ENCODE measurements at regions not wholly inside any gene's neighbourhood (a gene's known extent, or its start where the extent isn't known, plus 50 kb on each side); places are given as distances from the start of the nearest gene placed in this dataset.

DNA sequence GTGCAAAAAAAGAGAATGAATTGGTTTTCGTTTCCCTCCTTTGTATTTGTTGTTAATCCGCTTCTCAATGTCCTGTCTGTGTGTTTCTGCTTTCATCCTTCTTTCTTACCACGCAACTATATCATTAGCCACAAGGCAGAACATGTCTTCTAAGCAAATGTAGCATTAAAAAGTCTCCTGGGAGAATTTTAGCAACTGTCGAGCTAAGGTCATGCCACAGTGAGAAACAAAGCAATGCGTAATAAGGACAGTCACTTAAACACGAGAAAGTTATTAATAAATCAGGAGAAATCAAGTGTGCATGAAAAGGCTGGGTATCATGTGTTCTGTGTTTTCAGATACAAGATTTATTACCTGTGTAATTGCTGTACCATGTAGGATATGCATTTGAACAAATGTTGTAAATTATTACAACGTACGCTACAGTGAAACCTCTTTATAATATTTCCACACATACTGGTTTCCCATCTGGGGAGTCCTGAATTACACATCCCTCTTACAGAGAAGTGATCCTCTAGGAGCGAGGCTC, 890.8 kb downstream of the TRIML1 start:
- DNase-seq (ENCODE audit: extremely low spot score) = no peak
- intact Hi-C loops (cut with DNase I) = no loop called here
- TF ChIP-seq, protein P1, sequence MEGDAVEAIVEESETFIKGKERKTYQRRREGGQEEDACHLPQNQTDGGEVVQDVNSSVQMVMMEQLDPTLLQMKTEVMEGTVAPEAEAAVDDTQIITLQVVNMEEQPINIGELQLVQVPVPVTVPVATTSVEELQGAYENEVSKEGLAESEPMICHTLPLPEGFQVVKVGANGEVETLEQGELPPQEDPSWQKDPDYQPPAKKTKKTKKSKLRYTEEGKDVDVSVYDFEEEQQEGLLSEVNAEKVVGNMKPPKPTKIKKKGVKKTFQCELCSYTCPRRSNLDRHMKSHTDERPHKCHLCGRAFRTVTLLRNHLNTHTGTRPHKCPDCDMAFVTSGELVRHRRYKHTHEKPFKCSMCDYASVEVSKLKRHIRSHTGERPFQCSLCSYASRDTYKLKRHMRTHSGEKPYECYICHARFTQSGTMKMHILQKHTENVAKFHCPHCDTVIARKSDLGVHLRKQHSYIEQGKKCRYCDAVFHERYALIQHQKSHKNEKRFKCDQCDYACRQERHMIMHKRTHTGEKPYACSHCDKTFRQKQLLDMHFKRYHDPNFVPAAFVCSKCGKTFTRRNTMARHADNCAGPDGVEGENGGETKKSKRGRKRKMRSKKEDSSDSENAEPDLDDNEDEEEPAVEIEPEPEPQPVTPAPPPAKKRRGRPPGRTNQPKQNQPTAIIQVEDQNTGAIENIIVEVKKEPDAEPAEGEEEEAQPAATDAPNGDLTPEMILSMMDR (IDR thresholded peaks at IDR 0.05) = no peak
- TF ChIP-seq POLR2A (IDR thresholded peaks at IDR 0.05; ENCODE audit: low read depth) (no peak), EP300 (IDR thresholded peaks at IDR 0.05) (no peak), POLR2AphosphoS5 (IDR thresholded peaks at IDR 0.05) (no peak)

DNA sequence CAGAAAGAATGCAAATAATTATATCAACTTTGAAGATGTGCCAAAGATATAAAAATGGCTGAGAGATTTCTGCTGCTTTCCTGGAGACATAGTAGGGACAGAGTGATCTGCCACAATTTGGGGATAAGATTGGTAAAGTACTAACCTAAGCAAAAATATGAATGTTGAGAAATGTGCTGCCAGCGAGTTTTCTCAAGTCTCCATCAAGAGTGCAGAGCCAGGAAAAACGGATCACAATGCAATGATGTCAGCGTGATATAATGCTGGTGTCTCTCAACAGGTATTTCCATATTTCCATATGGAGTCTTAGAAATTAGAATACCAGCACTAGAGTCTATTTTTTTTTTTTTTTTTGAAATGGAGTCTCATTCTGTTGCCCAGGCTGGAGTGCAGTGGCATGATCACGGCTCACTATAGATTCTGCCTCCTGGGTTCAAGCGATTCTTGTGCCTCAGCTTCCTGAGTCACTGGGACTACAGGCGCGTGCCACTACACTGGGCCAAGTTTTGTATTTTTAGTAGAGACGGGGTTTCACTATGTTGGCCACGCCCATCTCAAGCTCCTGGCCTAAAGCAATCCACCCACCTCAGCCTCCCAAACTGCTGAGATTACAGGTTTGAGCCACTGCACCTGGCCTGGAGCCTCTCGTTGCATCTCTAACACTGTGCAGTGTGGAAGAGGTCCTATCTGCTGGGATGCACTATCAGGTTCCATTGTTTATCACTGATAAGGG, 893.5 kb downstream of the TRIML1 start:
- Histone ChIP-seq H3K4me1 (no peaks in the 10 kb centered on the region), H3K27me3 (no peaks in the 10 kb centered on the region), H3K9me3 (no peaks in the 10 kb centered on the region), H3K4me3 (no peak overlapping the region), H3K27ac (replicated peaks in 1 of 4) (no peak overlapping the region), H3K36me3 (no peaks in the 10 kb centered on the region)
- TF ChIP-seq EP300 (IDR thresholded peaks at IDR 0.05) (no peak), POLR2AphosphoS5 (IDR thresholded peaks at IDR 0.05) (no peak), POLR2A (IDR thresholded peaks at IDR 0.05; ENCODE audit: low read depth) (no peak)
- TF ChIP-seq, protein P1 (IDR thresholded peaks at IDR 0.05) = no peak
- intact Hi-C loops (cut with DNase I) = no loop called here
- 83% methylated on average over 10 of the region's 10 CpGs for WGBS
- DNase-seq (ENCODE audit: extremely low spot score) = peak; percentile 42

More for the DNA sequence above, 890.8 kb downstream of the TRIML1 start:
- 68% methylated on average over 9 of the region's 9 CpGs for WGBS
- Histone ChIP-seq H3K27ac (replicated peaks in 1 of 4) (no peak overlapping the region), H3K36me3 (no peaks in the 10 kb centered on the region), H3K9me3 (no peaks in the 10 kb centered on the region), H3K4me3 (no peak overlapping the region), H3K4me1 (no peaks in the 10 kb centered on the region), H3K27me3 (no peaks in the 10 kb centered on the region)

DNA sequence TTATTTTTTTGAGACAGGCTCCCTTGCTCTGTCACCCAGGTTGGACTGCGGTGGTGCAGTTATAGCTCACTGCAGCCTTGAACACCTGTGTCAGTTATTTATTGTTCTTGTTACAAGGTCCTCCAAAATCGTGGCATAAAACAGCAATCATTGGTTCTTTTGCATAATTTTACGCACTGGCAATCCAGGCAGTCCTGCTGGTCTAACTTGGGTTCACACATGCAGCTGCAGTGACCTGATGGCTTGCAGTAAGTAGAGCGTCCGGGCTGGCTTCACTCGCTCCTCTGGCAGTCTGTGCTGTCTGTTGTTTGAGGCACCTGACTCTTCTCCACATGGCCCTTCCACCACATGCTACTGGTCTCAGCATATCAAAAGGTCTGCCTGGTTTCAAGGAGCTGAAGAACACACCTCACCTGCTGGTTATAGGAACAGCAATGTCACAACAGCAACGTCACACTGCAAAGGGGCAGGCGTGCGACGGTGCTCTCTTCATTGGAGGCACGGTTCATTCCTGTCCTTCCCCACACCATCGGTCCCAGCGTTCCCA, 894.6 kb downstream of the TRIML1 start:
- Histone ChIP-seq H3K4me1 (no peaks in the 10 kb centered on the region), H3K36me3 (no peaks in the 10 kb centered on the region), H3K27me3 (no peaks in the 10 kb centered on the region), H3K9me3 (no peaks in the 10 kb centered on the region), H3K4me3 (no peak overlapping the region), H3K27ac (replicated peaks in 1 of 4) (no peak overlapping the region)
- intact Hi-C loops (cut with DNase I) = no loop called here
- TF ChIP-seq, protein P1 (IDR thresholded peaks at IDR 0.05) = no peak
- TF ChIP-seq POLR2AphosphoS5 (IDR thresholded peaks at IDR 0.05) (no peak), POLR2A (IDR thresholded peaks at IDR 0.05; ENCODE audit: low read depth) (no peak), EP300 (IDR thresholded peaks at IDR 0.05) (no peak)
- DNase-seq (ENCODE audit: extremely low spot score) = peak; percentile 80
- 84% methylated on average over 13 of the region's 13 CpGs for WGBS

DNA sequence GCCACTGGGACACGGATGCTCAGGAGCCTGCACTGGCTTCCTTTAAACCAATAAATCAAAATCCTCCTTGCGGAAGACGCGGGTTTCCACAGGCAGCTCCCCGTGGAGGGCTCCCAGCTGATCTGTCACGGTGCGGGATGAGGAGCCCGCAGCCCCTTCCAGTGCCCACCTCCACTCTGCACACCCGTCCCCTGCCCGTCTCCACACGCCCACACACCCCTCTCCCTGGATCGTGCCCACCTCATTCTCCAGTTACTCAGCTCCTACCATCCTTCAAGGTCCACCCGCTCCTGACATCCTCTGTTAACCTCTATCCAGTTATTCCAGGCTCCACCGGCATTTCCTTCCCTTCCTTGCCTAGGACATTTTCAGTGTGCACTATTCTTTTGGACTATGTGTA, 895.9 kb downstream of the TRIML1 start:
- Histone ChIP-seq H3K4me3 (no peak overlapping the region), H3K27me3 (no peaks in the 10 kb centered on the region), H3K27ac (replicated peaks in 1 of 4) (no peak overlapping the region), H3K36me3 (no peaks in the 10 kb centered on the region), H3K4me1 (no peaks in the 10 kb centered on the region), H3K9me3 (no peaks in the 10 kb centered on the region)
- peak; percentile 78 for DNase-seq (ENCODE audit: extremely low spot score)
- 86% methylated on average over 12 of the region's 14 CpGs for whole genome bisulfite sequencing
- intact Hi-C loops (cut with DNase I) = no loop called here
- TF ChIP-seq, protein P1 (IDR thresholded peaks at IDR 0.05) = no peak
- no peak for TF ChIP-seq POLR2A (IDR thresholded peaks at IDR 0.05; ENCODE audit: low read depth)
- no peak for TF ChIP-seq POLR2AphosphoS5 (IDR thresholded peaks at IDR 0.05)
- TF ChIP-seq EP300 (IDR thresholded peaks at IDR 0.05) = no peak
